ENCODE measurements at regions not wholly inside any gene's neighbourhood (a gene's known extent, or its start where the extent isn't known, plus 50 kb on each side); places are given as distances from the start of the nearest gene placed in this dataset.
A peak's percentile ranks its signal among the peaks of the same experiment; 100 is the strongest.

DNA sequence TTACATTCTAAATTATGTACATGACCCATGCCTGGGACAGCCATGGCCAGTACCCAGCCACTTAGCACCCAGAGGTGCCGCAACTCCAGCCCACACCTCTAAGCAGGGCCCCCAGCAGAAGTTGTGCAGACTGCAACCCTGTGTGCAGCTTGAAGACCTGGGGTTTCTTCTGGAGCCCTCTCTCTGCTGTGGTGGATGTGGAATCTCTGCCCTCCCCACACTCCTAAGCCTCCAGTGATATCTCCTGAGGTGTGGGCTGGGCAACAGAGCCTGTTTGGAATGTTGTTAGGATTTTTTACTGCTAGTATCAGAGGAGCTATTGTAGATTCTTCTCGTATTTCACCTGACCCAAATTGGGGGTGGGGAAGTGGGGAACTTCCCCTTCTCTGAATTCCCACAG, 59.4 kb upstream of the TUNAR start:
- H3K27ac ChIP-seq (ENCODE audit: extremely low read depth, low read depth, low read length): no peak overlapping the region
- no peaks in the 10 kb centered on the region for H3K9me3 ChIP-seq (ENCODE audit: control insufficient read depth, insufficient read depth, low read depth, low read length)
- CTCF ChIA-PET: interaction anchor here (1.5 kb wide), 1 partner anchor 43 kb away, joined by 5 read pairs; no protein-coding TSS in a partner anchor
- H3K4me1 ChIP-seq (ENCODE audit: control insufficient read depth, insufficient read depth, low read length): no peaks in the 10 kb centered on the region
- no peak overlapping the region for H3K4me3 ChIP-seq (ENCODE audit: low read depth, low read length)
- H3K36me3 ChIP-seq (ENCODE audit: control insufficient read depth in 2 of 2, insufficient read depth in 1 of 2, low read length in 2 of 2): no peaks in the 10 kb centered on the region
- POLR2A ChIA-PET: no interaction called here
- TF ChIP-seq ZNF174 (tag by site-specific recombination; IDR thresholded peaks at IDR 0.05): no peak
- TF ChIP-seq, protein P1, sequence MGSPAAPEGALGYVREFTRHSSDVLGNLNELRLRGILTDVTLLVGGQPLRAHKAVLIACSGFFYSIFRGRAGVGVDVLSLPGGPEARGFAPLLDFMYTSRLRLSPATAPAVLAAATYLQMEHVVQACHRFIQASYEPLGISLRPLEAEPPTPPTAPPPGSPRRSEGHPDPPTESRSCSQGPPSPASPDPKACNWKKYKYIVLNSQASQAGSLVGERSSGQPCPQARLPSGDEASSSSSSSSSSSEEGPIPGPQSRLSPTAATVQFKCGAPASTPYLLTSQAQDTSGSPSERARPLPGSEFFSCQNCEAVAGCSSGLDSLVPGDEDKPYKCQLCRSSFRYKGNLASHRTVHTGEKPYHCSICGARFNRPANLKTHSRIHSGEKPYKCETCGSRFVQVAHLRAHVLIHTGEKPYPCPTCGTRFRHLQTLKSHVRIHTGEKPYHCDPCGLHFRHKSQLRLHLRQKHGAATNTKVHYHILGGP (tag by site-specific recombination; IDR thresholded peaks at IDR 0.05): no peak
- no peak for TF ChIP-seq ZNF248 (tag by site-specific recombination; IDR thresholded peaks at IDR 0.05)
- TF ChIP-seq ZNF211 (tag by site-specific recombination; IDR thresholded peaks at IDR 0.05; ENCODE audit: low read depth): no peak
- TF ChIP-seq, protein P2, sequence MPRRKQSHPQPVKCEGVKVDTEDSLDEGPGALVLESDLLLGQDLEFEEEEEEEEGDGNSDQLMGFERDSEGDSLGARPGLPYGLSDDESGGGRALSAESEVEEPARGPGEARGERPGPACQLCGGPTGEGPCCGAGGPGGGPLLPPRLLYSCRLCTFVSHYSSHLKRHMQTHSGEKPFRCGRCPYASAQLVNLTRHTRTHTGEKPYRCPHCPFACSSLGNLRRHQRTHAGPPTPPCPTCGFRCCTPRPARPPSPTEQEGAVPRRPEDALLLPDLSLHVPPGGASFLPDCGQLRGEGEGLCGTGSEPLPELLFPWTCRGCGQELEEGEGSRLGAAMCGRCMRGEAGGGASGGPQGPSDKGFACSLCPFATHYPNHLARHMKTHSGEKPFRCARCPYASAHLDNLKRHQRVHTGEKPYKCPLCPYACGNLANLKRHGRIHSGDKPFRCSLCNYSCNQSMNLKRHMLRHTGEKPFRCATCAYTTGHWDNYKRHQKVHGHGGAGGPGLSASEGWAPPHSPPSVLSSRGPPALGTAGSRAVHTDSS (tag by site-specific recombination; IDR thresholded peaks at IDR 0.05): no peak
- TF ChIP-seq, protein P3, sequence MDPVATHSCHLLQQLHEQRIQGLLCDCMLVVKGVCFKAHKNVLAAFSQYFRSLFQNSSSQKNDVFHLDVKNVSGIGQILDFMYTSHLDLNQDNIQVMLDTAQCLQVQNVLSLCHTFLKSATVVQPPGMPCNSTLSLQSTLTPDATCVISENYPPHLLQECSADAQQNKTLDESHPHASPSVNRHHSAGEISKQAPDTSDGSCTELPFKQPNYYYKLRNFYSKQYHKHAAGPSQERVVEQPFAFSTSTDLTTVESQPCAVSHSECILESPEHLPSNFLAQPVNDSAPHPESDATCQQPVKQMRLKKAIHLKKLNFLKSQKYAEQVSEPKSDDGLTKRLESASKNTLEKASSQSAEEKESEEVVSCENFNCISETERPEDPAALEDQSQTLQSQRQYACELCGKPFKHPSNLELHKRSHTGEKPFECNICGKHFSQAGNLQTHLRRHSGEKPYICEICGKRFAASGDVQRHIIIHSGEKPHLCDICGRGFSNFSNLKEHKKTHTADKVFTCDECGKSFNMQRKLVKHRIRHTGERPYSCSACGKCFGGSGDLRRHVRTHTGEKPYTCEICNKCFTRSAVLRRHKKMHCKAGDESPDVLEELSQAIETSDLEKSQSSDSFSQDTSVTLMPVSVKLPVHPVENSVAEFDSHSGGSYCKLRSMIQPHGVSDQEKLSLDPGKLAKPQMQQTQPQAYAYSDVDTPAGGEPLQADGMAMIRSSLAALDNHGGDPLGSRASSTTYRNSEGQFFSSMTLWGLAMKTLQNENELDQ (tag by site-specific recombination; IDR thresholded peaks at IDR 0.05; ENCODE audit: low read depth): no peak
- TF ChIP-seq ZFP37 (tag by site-specific recombination; IDR thresholded peaks at IDR 0.05): no peak
- TF ChIP-seq ZNF510 (tag by site-specific recombination; IDR thresholded peaks at IDR 0.05; ENCODE audit: insufficient replicate concordance): no peak
- no peak for TF ChIP-seq ZNF146 (tag by site-specific recombination; IDR thresholded peaks at IDR 0.05)
- TF ChIP-seq ZNF843 (tag by site-specific recombination; IDR thresholded peaks at IDR 0.05): no peak
- no peak for TF ChIP-seq ZXDB (tag by site-specific recombination; IDR thresholded peaks at IDR 0.05)
- no peak for TF ChIP-seq ZNF776 (tag by site-specific recombination; IDR thresholded peaks at IDR 0.05; ENCODE audit: borderline replicate concordance)

DNA sequence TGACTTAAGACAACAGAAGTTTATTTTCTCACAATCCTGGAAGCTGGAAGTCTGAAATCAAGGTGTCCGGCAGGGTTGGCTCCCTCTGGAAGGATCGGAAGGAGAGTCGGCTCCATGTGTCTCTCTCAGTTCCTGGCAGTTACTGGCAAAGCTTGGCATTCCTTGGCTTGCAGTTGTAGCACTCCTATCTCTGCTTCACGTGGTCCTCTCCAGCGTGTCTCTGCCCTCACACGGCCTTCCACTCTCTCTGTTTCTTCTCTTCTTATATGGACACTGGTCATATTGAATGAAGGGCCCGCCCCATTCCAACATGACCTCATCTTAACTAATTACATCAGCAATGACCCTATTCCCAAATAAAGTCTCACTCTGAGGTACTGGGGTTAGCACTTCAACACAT, 60.1 kb upstream of the TUNAR start:
- Histone ChIP-seq H3K9me3 (ENCODE audit: control insufficient read depth, insufficient read depth, low read depth, low read length) (no peaks in the 10 kb centered on the region), H3K36me3 (ENCODE audit: control insufficient read depth in 2 of 2, insufficient read depth in 1 of 2, low read length in 2 of 2) (no peaks in the 10 kb centered on the region), H3K27ac (ENCODE audit: extremely low read depth, low read depth, low read length) (no peak overlapping the region), H3K4me1 (ENCODE audit: control insufficient read depth, insufficient read depth, low read length) (no peaks in the 10 kb centered on the region), H3K4me3 (ENCODE audit: low read depth, low read length) (no peak overlapping the region)
- ChIA-PET CTCF (interaction anchor here (1.5 kb wide), 1 partner anchor 43 kb away, joined by 5 read pairs; no protein-coding TSS in a partner anchor), POLR2A (no interaction called here)
- TF ChIP-seq, protein P4, sequence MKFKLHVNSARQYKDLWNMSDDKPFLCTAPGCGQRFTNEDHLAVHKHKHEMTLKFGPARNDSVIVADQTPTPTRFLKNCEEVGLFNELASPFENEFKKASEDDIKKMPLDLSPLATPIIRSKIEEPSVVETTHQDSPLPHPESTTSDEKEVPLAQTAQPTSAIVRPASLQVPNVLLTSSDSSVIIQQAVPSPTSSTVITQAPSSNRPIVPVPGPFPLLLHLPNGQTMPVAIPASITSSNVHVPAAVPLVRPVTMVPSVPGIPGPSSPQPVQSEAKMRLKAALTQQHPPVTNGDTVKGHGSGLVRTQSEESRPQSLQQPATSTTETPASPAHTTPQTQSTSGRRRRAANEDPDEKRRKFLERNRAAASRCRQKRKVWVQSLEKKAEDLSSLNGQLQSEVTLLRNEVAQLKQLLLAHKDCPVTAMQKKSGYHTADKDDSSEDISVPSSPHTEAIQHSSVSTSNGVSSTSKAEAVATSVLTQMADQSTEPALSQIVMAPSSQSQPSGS (tag by site-specific recombination; IDR thresholded peaks at IDR 0.05; ENCODE audit: low read depth): 0 out of 2 replicates have a peak, but pooled peaks have one; percentile 14
- TF ChIP-seq ZNF658 (tag by site-specific recombination; IDR thresholded peaks at IDR 0.05): no peak

DNA sequence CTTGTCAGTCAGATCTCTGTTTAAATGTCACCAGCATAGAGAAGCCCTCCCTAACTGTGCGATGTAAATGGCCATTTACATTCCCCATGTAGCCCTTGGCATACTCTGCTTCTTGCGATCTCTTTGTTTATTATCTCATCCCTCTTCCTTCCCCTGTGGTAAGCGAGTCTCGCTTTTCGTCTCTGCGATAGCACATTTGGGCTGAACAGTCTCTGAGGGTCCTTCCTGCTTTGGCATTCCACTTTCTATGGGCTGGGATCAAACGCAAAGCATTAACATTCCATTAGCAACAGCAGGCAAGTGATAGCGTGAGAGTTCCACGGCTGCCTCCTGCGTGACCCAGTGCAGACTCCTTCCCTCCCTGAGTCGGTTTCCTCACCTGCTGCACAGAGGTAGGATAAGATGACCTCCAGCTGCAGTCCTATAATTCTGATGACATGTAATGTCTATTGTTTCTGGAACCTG, 61.4 kb upstream of the TUNAR start:
- Histone ChIP-seq H3K4me3 (ENCODE audit: low read depth, low read length) (no peak overlapping the region), H3K36me3 (ENCODE audit: control insufficient read depth in 2 of 2, insufficient read depth in 1 of 2, low read length in 2 of 2) (no peaks in the 10 kb centered on the region), H3K9me3 (ENCODE audit: control insufficient read depth, insufficient read depth, low read depth, low read length) (no peaks in the 10 kb centered on the region), H3K27ac (ENCODE audit: extremely low read depth, low read depth, low read length) (no peak overlapping the region), H3K4me1 (ENCODE audit: control insufficient read depth, insufficient read depth, low read length) (no peaks in the 10 kb centered on the region)
- ChIA-PET POLR2A (no interaction called here), CTCF (no interaction called here)
- TF ChIP-seq ZNF701 (tag by site-specific recombination; IDR thresholded peaks at IDR 0.05) (no peak), ZNF596 (tag by site-specific recombination; IDR thresholded peaks at IDR 0.05) (no peak), ZNF521 (tag by site-specific recombination; IDR thresholded peaks at IDR 0.05) (no peak), ZFP37 (tag by site-specific recombination; IDR thresholded peaks at IDR 0.05) (no peak), ZSCAN16 (tag by site-specific recombination; IDR thresholded peaks at IDR 0.05) (no peak), ZNF121 (tag by site-specific recombination; IDR thresholded peaks at IDR 0.05) (no peak), ZSCAN23 (tag by site-specific recombination; IDR thresholded peaks at IDR 0.05) (no peak), ZNF792 (tag by site-specific recombination; IDR thresholded peaks at IDR 0.05) (no peak), HOXC10 (CRISPR knock-in tag; IDR thresholded peaks at IDR 0.05) (no peak), KLF1 (tag by site-specific recombination; IDR thresholded peaks at IDR 0.05) (no peak), ZNF776 (tag by site-specific recombination; IDR thresholded peaks at IDR 0.05; ENCODE audit: borderline replicate concordance) (no peak)
- TF ChIP-seq, protein P5, sequence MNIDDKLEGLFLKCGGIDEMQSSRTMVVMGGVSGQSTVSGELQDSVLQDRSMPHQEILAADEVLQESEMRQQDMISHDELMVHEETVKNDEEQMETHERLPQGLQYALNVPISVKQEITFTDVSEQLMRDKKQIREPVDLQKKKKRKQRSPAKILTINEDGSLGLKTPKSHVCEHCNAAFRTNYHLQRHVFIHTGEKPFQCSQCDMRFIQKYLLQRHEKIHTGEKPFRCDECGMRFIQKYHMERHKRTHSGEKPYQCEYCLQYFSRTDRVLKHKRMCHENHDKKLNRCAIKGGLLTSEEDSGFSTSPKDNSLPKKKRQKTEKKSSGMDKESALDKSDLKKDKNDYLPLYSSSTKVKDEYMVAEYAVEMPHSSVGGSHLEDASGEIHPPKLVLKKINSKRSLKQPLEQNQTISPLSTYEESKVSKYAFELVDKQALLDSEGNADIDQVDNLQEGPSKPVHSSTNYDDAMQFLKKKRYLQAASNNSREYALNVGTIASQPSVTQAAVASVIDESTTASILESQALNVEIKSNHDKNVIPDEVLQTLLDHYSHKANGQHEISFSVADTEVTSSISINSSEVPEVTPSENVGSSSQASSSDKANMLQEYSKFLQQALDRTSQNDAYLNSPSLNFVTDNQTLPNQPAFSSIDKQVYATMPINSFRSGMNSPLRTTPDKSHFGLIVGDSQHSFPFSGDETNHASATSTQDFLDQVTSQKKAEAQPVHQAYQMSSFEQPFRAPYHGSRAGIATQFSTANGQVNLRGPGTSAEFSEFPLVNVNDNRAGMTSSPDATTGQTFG (tag by site-specific recombination; IDR thresholded peaks at IDR 0.05; ENCODE audit: borderline replicate concordance): no peak
